Globus pallidus (tissue), 1 donor: ENCODE measurements at regions not wholly inside any gene's neighbourhood (a gene's known extent, or its start where the extent isn't known, plus 50 kb on each side); places are given as distances from the start of the nearest gene placed in this dataset.
A peak's percentile ranks its signal among the peaks of the same experiment; 100 is the strongest.

Experiments used
- DNase-seq: peaks from one replicate; pipeline ENCODE4 v3.0.0-alpha.2; 2015; ENCODE audit warnings: low spot score

DNA sequence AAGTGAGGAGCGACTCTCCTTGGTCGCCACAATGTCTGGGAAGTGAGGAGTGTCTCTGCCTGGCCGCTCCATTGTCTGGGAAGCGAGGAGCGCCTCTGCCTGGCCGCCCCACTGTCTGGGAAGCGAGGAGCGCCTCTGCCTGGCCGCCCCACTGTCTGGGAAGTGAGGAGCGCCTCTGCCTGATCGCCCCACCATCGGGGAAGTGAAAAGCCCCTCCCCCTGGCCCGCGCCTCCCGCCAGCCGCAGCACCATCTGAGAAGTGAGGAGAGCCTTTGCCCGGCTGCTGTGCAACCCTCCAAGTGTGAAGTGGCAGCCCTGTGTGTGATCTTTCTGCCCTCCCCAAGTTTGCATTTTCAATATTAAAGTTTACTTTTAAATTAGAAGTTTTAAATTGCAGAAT lies 95.0 kb upstream of the PPP2R5A start:
- DNase-seq = no peak

DNA sequence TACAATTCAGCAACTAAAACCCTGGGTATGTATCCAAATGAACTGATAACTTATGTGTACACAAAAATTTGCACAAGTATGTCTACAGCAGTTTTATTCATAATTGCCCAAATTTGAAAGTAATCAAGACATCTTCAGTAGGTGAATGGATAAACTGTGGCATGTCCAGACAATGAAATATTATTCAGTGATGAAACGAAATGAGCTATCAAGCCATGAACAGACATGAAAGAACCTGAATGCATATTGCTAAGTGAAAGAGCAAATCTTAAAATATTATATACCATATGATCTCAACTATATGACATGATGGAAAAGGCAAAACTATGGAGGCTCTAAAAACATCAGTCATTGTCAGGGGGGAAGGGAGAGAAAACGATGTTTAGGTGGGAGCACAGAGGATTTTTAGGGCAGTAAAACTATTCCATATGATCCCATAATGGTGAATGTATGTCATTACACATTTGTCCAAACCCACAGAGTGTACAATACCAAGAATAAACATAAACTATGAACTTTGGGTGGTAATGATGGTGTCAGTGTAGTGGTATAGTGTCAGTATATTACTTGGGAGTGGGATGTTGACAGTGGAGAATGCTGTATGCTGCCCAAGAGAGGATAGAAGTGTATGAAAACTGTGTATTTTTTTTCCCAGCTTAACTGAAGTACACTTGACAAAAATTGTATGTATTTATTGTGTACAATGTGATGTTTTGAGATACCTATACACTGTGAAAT lies 92.8 kb upstream of the PPP2R5A start:
- DNase-seq = no peak

DNA sequence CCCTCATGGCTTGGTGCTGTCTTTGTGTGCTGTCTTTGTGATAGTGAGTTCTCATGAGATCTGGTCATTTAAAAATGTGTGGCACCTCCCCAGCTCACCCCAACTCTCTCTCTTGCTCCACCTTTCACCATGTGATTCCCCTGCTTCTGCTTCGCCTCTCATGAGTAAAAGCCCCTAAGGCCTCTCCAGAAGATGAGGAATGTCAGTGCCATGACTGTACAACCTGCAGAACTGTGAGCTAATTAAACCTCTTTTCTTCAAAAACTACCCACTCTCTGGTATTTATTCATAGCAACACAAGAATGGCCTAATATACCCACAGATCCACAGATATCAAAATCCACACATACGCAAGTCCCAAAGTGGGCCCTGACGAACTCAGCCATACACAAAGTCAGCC lies 88.9 kb upstream of the PPP2R5A start:
- no peak for DNase-seq

DNA sequence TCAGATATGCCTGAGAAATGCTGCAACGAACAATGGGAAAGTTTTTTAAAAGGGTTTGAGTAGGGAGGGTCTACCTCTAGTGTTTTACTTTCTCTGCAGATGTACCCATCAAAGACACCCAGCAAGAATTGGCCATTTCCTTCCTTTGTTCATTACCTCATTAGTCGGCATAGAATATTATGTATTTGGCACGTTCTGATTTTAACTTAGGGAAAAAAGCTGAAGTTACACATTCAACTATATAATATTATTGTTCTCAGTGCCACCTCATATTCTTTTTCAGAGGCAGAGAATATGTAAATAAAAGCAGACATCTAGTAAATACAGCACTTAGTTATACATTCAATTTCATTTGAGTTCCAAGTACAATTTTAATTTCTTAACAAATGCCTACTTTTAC lies 83.7 kb upstream of the PPP2R5A start:
- DNase-seq = no peak

DNA sequence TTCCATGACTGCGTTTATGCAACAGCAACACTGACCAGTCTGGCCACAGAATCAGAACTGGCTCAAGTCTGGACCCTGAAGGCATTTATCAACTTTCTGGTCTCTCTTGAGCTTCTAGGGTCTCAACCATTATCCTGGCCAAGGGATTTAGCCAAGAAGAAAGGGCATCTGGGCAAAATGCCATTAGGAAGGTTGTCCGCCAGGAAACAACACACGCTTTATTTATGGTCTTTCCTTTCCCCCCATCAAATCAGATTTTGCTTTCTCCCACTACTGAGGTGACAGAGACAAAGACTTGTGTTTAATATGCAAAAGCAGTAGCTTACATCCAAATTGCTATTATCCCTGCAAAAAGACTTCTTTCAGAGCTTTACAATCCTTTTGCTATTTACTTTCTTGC lies 81.6 kb upstream of the PPP2R5A start:
- peak; percentile 43 for DNase-seq

DNA sequence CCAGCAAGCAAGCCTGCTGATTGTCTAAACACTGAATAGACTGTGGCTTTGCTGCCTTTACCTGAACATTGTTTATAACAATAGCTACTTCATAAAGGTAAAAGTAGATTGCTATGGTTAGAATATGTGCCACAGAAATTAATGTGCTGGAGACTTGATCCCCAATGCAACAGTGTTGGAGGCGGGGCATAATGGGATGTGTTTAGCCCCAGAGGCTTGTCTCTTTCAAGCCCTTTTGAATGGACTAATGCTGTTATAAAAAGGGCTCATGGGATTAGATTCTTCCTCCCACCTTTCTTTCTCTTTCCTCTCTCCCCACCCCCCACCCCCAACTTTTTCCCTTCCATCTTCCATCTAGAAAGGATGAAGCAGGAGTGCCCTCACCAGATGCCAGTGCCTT lies 80.2 kb upstream of the PPP2R5A start:
- no peak for DNase-seq

DNA sequence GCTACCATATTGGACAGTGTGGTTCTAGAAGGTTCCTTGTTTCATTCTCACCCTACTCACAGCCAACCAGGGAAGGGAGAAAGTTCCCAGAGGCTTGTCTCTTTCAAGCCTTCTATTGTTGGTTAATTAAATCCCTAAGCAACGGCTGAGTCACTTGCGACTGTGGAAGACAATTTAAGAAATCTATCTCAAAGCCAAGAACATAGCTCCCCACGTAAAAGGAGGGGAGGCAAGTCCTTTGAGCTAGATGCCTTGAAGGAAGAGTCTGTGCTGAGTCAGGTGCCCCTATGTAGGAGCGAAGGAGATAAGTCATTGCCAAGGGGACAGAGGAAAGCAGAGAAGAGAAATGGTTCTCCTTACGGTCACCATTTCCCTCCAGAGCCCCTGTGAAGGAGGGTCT lies 79.4 kb upstream of the PPP2R5A start:
- peak; percentile 33 for DNase-seq

DNA sequence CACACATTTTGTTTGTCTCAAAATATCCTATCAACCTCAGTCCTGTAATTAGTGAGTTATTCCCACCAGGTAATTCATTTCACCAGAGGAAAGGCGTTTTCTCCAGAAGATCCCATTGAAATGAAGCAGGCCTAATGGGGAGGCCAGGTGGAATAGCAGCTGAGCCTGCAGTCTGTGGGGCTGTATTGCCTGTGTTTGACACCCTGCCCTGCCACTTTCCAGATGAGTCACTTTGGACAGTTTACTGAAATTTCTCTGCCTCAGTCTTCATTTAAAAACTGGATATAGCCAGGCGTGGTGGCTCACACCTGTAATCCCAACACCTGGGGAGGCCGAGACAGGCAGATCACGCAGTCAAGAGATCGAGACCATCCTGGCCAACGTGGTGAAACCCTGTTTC lies 78.1 kb upstream of the PPP2R5A start:
- no peak for DNase-seq

DNA sequence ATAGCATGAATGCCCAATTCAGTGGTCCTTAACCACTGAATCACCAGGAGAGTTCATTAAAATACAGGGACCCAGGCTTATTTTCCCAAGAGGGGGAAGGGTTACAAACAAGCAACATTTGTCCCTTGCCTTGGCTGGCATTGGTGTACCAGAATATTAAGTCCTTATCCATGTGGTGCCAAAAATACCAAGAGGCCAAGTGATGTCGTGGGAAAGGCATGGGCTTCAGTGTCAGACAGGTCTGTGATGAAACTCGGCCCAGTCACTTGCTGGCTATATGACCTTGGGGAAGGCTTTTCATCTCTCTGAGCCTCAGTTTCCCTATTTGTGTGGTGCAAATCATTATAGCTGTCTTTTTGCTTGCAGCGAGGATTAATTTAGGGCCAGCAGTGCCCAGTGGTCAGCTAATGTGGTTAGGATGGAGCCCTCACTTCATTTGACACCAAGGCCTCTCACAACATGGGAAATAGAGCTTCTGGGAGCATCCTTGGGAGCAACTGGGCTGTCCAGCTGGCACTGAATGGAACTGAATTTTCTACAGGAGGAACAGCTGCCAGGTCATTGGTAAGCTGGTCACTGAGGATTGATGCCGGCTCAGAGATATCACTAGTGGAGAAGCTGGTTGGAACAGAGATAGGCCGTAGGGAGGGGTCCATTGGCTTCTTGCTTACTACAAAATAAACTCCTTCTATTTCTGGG lies 77.2 kb upstream of the PPP2R5A start:
- no peak for DNase-seq

DNA sequence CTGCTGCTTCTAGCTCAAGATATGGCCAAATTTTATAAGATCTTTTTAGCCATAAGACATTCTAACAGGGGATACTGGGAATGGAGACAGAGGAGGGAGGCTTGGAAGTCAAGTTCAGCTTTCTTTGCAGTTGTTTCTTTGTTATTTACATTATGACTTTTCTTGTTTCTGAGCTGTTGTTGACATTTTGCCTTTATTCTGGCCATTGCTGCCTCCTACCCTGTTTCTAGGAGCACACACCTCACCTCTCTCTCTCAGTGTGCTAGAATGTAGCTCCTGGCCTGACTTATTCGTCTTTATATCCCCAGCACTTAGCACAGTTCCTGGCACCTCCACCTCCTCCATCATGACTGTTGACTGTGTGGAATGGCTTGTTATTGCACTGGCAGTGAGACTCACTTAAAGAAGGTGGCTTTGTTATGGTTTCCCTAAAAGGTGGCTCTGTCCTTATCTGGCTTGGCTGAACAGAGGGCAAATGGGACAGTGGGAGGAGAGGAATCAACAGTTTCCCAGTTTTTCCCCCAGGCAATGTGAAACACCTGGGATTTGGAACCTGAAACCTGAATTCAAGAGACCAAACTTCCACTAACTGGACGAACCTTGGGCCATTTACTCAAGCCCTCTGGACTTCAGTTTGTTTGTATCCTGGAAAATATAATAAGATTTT lies 76.1 kb upstream of the PPP2R5A start:
- no peak for DNase-seq

DNA sequence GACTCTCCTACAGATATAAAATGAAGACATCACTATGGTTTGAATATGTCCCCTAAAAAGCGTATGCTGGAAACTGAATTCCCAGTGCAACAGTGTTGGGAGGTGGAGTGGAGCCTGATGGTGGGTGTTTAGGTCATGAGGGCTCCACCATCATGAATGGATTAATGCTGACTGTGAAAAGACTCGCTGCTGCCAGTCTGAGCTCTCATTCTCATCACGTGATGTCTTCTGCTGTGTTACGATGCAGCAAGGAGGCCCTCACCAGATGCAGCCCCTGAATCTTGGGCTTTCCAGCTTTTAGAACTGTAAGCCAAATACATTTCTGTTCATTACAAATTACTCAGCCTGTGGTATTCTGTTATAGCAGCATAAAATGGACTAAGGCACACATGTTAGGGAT lies 73.8 kb upstream of the PPP2R5A start:
- no peak for DNase-seq

DNA sequence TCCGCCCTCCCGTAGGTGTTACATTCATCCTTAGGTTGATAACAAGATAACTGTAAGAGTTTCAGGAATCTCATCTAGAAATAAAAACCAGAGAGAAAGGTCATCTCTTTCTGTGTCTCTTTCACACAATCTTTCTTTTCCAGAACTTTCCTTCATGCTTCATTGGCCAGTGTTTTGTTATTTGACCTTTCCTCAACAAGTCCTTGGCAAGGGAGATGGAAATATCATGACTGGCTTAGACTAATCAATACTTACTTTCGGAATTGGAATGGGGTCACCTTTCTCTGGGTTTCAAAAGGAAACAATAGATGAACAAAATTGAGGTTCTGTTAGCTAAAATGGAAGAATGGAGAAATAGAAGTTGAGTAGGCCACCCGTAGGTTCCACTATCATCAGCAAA lies 72.9 kb upstream of the PPP2R5A start:
- no peak for DNase-seq

DNA sequence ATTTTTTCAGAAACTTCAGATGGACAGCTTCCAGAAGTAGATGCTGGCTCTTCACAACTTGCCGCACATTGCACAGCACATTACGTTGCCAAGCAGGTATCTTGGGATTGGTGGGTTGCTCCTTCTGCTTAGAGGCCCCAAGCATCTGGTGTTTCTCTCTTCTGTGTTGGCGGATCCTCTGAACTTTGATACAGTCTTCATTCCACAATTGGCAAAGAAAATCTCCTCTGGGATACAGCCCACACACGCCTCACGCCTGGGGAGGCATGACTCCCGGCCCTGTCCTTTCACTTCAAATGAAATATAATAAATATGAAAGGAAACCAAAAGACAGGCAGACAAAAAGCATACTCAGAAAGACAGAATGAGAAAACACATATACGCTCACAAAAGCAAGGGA lies 72.3 kb upstream of the PPP2R5A start:
- no peak for DNase-seq

DNA sequence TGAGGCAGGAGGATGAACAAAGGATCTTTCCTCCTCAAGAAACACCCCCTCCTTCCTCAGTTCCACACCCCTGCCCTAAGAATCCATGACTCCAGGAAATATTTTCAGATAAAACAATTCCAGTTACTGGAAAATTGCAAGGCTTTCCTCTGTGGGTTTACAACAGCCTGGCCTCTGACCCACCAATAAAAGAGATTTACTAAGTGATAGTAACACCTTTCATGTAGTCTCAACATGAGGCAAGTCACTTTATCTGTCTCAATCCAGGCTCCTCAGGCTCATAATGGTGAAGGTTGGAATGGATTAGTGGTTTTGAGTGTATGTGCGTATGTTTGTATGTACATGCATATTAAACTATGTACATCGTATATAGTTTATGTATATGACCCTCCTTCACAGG lies 71.4 kb upstream of the PPP2R5A start:
- DNase-seq = no peak

DNA sequence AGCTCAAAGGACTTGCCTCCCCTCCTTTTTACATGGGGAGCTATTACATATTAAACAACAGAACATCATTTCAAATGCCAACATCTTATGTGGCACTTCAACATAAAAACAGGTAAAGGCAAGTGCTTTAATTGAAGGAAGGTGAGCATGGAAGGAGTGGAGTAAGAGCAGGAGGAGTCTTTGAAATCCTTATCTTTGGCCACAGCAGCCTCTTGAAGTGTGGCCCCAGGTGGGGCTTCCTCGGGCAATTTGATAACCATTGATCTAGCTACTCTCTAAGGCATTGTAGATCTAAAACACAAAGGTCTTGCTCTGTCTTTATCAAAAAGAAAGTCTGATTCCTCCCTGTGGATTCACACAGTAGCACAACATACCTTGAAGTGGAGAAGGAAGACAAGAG lies 70.9 kb upstream of the PPP2R5A start:
- no peak for DNase-seq

DNA sequence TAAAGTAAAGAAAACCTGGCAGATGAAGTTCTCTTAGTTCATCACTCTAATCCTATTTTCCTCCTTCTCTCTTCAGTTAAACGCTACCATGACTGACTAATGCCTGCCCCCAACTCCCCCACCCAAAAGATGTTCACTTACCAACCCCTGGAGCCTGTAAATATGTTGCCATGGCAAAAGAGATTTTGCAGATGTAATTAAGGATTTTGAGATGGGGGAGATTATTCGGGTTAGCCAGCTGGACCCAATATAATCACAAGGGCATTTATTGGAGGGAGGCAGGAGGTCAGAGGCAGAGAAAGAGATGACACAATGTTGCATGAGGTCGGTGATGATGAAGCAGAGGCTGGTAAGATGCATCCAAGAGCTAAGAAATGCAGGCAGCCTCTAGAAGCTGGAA lies 69.3 kb upstream of the PPP2R5A start:
- DNase-seq = no peak

DNA sequence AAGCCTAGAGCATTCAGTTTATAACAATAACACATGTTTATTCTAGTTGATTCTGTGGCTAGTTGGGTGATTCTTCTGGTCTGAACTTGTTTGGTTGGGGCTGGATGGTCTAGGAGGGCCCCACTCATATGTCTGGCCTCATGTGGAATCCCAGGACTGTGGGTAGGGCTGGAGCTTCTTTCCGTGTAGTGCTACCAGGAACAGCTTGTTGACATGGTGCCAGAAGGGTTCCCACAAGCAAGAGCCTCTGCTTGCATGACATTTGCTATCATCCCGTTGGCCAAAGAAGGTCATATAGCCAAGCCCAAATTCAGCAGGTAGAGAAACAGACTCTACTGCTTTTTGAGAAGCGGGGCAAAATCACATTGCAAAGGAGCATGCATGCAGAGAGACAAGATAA lies 67.6 kb upstream of the PPP2R5A start:
- no peak for DNase-seq

DNA sequence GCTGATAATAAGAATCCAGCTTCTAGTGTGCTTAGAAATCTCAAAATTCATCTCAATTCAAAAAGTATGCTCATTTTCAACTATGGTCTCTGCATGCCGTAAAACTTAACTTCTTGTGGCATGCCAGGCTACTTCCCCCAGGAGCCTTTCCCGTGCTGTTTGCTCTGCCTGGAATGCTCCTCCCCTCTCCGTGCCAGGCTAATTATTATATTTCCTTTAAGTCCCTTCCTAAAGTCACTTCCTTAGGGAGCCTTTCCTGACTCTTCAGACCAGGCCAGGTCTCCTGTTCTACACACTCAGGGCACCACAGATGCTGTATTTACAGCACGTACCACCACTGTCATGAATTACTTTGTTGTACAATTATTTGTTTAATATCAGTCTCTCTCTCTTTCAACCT lies 67.1 kb upstream of the PPP2R5A start:
- DNase-seq = no peak

DNA sequence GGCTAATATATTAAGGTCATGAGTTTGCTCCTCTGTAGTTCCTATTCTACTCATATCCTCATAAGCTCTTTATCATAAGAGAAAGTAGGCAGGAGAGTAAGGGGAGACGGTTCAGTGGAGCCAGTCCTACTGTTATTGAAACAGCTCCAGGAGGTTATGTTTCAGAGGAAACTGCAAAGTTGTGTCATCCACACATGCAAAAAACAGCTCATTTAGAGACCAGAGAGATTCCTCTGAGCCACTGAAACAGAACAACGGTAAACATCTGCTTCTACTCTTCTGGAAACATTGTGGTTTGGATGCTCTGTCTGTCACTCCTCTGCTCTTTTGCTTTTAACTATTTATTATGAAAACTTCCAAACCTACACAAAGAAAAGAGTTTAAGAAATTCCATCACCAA lies 66.3 kb upstream of the PPP2R5A start:
- no peak for DNase-seq

DNA sequence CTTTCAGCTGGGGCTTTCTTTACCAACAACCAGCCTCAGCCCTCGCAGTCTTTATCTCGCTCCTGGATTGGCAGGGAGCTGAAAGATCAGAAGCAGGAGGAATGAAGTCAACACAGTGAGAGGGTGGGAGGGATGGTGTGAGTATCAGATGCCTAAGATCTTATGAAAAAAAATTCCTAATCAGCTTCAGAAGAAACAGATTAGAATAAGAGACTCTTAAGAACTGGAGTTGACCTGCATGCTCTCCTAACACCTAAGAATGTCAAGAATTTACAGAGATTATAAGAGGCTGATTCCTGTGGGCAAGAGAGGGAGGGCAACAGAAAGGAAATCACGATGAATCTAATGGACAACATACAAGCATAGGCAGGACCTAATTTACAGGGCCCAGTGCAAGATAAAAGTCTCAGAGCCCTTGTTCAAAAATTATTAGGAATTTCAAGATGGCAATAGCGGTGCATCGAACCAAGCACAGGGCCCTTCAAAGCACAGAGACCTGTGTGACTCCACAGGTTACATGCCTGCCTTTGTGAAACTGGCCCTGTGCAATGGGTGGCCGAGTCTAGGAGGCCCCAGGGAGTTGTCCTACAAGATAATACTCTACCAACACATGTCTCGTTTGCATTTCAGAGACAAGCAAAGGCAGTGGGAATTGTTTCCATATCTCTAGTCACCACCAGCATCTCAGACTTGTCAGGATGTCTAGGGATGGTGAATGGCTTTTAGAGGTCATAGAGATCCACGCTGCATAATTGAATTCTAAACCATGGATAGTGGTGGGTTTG lies 65.3 kb upstream of the PPP2R5A start:
- no peak for DNase-seq

DNA sequence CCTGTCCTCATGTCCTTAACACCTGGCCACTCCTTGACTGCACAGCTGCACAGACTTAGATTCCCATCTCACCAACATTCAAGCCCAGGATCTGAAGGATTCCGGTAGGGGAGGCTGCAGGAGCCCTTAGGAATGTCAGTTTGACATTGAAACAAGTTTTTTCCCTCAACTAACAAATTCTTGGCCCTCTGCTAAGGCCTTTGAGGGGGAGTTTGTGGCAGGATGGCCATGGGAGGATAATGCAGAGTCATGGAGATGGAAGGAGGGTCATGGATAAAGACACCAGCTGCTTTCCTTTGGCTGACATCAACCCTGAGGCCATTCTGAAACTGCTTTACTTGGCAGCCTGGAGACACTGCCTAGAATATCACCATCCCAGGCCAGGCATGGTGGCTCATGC lies 63.4 kb upstream of the PPP2R5A start:
- no peak for DNase-seq

DNA sequence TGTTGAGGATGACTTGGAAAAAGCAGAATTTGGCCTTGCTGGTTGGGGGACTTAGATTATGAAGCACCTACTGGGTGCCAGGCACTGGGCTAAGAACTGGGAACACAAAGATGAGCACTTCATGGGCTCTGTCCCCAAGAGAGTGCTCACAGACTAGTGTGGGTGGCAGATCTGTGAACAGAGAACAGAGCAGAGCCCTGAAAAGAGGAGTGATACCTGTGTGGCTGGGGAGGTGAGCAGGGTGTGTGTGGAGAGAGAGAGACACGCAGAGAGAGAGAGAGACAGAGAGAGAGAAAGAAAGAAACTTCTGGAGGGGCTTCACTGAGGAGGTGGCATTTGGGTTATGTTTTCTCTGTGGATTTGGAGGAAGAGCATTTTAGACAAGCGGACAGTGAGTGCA lies 61.1 kb upstream of the PPP2R5A start:
- DNase-seq = no peak

DNA sequence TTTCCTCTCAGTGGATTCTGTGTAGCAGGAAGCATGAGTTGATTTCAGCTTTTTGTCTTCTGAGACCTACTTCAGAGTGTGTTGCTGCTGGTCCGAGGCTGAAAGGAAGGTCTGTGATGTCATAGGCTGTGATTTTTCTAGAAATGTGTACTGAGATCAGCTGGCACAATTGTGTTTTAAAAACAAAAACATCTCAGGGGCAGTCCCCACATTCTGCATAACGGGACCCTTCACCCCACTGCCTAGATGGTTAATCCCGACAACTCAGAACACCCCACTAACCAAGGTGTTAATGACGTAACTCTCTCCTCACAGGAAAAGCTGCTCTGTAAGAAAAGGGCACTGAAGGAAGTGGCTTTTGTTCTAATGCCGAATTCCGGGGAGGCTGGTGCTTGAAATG lies 59.8 kb upstream of the PPP2R5A start:
- no peak for DNase-seq
